Mesothelial cell of epicardium (in vitro differentiated cells): ENCODE measurements at regions not wholly inside any gene's neighbourhood (a gene's known extent, or its start where the extent isn't known, plus 50 kb on each side); places are given as distances from the start of the nearest gene placed in this dataset.

Experiments used
- DNase-seq, 2 experiments: peaks; one replicate each; pipeline ENCODE4 v3.0.0; 2021; ENCODE audit warnings: low spot score in 2 of 2; ENCODE audit not compliant: unreplicated experiment in 2 of 2
- H3K27ac Mint-ChIP-seq: 2 replicates; pipeline ENCODE4 v1.8.0; 2021; ENCODE audit warnings: mixed read lengths
- H3K27me3 Mint-ChIP-seq: 2 replicates; pipeline ENCODE4 v1.8.0; 2021; ENCODE audit warnings: low read depth, mixed read lengths
- H3K36me3 Mint-ChIP-seq: 2 replicates; pipeline ENCODE4 v1.8.0; 2021; ENCODE audit warnings: mixed read lengths
- H3K4me1 Mint-ChIP-seq: 2 replicates; pipeline ENCODE4 v1.8.0; 2021; ENCODE audit warnings: mixed read lengths
- H3K4me3 Mint-ChIP-seq: 2 replicates; pipeline ENCODE4 v1.8.0; 2021; ENCODE audit warnings: mild to moderate bottlenecking, moderate library complexity, mixed read lengths
- H3K9me3 Mint-ChIP-seq: 2 replicates; pipeline ENCODE4 v1.8.0; 2021; ENCODE audit warnings: mixed read lengths
- TF ChIP-seq, protein P1 (sequence below): fragments of 200-600 bp; sonication (generic); IDR thresholded peaks from one replicate; pipeline ENCODE4 v1.5.0; 2021; ENCODE audit warnings: antibody characterized with exemption; ENCODE audit not compliant: unreplicated experiment

DNA sequence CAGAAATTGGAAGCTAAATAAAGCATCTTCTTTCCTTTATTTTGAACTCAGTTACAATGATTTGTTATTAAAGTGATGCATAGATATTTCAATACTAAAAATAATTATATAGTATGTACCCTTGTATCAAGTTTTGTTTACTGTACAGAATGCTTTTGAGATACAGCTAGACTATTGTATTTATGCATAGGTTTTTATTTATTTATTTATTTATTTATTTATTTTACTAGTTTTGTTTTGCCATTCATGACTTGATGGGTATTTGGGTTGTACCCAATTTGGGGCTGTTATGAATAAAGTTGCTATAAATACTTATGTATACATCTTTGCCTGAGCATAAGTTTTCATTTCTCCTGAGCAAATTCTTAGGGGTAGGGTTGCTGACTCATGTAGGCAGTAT, 118.7 kb upstream of the NXPH2 start:
- H3K4me1 Mint-ChIP-seq = no peaks in the 10 kb centered on the region
- no peak for DNase-seq
- H3K36me3 Mint-ChIP-seq = no peaks in the 10 kb centered on the region
- H3K27me3 Mint-ChIP-seq = no peaks in the 10 kb centered on the region
- H3K4me3 Mint-ChIP-seq = no peak overlapping the region
- H3K27ac Mint-ChIP-seq = no peak overlapping the region
- H3K9me3 Mint-ChIP-seq = peaks cover 5% of the 10 kb centered on the region
- TF ChIP-seq, protein P1, sequence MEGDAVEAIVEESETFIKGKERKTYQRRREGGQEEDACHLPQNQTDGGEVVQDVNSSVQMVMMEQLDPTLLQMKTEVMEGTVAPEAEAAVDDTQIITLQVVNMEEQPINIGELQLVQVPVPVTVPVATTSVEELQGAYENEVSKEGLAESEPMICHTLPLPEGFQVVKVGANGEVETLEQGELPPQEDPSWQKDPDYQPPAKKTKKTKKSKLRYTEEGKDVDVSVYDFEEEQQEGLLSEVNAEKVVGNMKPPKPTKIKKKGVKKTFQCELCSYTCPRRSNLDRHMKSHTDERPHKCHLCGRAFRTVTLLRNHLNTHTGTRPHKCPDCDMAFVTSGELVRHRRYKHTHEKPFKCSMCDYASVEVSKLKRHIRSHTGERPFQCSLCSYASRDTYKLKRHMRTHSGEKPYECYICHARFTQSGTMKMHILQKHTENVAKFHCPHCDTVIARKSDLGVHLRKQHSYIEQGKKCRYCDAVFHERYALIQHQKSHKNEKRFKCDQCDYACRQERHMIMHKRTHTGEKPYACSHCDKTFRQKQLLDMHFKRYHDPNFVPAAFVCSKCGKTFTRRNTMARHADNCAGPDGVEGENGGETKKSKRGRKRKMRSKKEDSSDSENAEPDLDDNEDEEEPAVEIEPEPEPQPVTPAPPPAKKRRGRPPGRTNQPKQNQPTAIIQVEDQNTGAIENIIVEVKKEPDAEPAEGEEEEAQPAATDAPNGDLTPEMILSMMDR = no peak

DNA sequence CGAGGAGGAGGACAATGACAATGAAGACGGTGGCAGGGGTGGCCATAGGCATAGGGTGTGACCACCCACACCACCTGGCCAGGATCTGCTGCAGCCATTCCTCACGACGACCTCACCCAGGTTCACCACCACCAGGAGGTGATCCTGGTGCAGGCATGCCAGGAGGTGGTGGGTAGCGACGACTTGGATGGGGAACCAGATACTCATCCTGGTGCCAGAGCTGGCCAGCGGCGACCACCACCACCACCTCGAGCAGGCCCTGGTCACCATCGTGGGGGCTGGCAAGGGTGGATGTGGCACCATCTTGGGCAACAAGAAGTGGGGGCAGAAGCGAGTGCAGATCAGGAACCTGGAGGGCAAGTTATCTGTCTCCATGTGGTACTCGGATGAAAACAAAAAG, 117.1 kb upstream of the NXPH2 start:
- H3K36me3 Mint-ChIP-seq = no peaks in the 10 kb centered on the region
- H3K4me1 Mint-ChIP-seq = no peaks in the 10 kb centered on the region
- DNase-seq = no peak
- no peak overlapping the region for H3K4me3 Mint-ChIP-seq
- H3K9me3 Mint-ChIP-seq = peaks cover 5% of the 10 kb centered on the region
- no peaks in the 10 kb centered on the region for H3K27me3 Mint-ChIP-seq
- TF ChIP-seq, protein P1 = no peak
- no peak overlapping the region for H3K27ac Mint-ChIP-seq

DNA sequence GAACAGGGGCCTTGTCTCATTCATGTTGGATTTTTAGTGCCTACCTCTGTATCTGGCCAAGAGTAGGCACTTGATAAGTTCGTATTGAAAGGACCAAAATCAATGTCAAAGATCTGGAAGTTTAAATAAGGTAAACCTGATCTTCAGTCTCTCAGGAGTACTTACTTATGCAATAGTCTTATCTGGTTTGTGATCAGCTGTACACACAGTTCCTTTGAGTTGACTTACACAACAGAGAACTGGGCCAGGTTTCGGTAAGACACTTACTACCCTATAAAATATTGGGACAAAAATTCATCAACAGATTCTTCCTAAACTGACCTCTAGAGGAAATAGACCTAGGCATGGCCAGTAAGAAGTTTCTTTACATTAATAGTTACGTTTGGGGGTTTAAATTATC, 113.6 kb upstream of the NXPH2 start:
- Mint-ChIP-seq H3K27ac (no peak overlapping the region), H3K4me1 (no peaks in the 10 kb centered on the region), H3K36me3 (no peaks in the 10 kb centered on the region), H3K9me3 (peaks cover 18% of the 10 kb centered on the region), H3K4me3 (no peak overlapping the region), H3K27me3 (no peaks in the 10 kb centered on the region)
- TF ChIP-seq, protein P1 = no peak
- no peak for DNase-seq

DNA sequence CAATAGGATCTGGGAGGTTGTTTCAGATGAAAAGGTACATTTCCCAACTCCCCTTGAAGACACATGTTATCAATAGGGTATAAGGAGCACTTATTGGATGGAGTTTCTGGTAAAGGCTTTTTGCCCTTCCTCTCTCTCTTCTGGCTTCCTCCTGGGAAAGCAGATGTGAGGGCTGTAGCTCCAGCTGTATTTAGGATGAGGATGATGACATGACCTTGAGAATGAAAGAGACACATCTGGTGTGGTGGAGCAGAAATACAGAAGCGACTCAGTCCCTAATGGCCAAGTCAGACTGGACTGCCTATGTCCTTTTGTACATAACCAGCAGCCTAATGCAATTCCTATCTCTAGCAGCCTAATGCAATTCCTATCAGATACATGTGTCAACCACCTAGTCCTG, 100.9 kb upstream of the NXPH2 start:
- H3K27ac Mint-ChIP-seq = no peak overlapping the region
- H3K36me3 Mint-ChIP-seq = no peaks in the 10 kb centered on the region
- H3K9me3 Mint-ChIP-seq = peaks cover under 1% of the 10 kb centered on the region
- TF ChIP-seq, protein P1 = no peak
- no peaks in the 10 kb centered on the region for H3K4me1 Mint-ChIP-seq
- H3K27me3 Mint-ChIP-seq = no peaks in the 10 kb centered on the region
- DNase-seq = no peak
- H3K4me3 Mint-ChIP-seq = no peak overlapping the region

DNA sequence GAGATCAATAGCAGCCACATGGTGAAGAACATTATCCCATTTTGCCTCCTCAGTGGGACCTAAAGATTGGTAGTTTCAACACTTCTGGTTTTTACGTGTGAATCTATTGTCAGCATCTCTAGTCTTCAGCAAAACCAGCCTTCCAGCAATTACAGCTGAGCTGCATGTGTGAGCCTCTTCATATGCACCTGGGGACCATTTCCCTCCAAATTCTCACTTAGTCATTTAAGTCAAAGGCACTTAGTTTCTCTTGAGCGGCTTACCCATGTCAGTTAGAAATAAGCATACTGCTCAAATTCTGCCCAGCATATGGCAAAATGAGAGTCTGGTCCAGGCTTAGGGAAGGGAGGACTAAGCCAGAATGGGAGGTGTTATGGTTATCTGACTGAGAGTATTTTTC, 99.7 kb upstream of the NXPH2 start:
- TF ChIP-seq, protein P1 = no peak
- no peak overlapping the region for H3K27ac Mint-ChIP-seq
- H3K36me3 Mint-ChIP-seq = no peaks in the 10 kb centered on the region
- no peaks in the 10 kb centered on the region for H3K27me3 Mint-ChIP-seq
- no peak overlapping the region for H3K4me3 Mint-ChIP-seq
- no peaks in the 10 kb centered on the region for H3K4me1 Mint-ChIP-seq
- peaks cover 4% of the 10 kb centered on the region for H3K9me3 Mint-ChIP-seq
- no peak for DNase-seq

DNA sequence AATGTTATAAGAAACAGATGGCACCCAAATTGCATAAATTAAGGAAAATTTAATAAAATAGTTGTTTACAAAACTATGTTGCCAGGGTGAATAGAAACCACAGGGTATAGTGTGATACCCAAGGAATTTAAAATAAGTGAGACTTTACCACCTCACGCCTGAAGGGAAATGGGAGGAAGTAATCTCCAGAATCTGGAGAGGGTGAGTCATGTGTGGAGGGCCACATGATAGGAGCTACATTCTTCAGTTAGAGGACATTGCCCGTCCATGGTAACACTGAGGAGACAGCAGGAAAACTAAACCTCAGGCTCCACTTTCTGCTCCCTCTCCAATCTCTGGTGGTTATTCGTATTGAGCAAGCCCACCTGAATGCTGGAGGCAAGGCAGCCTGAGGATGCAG, 97.2 kb upstream of the NXPH2 start:
- DNase-seq = no peak
- TF ChIP-seq, protein P1 = no peak
- no peaks in the 10 kb centered on the region for H3K27me3 Mint-ChIP-seq
- no peak overlapping the region for H3K27ac Mint-ChIP-seq
- H3K36me3 Mint-ChIP-seq = no peaks in the 10 kb centered on the region
- no peak overlapping the region for H3K4me3 Mint-ChIP-seq
- peaks cover 4% of the 10 kb centered on the region for H3K9me3 Mint-ChIP-seq
- H3K4me1 Mint-ChIP-seq = no peaks in the 10 kb centered on the region
